ENCODE measurements at regions not wholly inside any gene's neighbourhood (a gene's known extent, or its start where the extent isn't known, plus 50 kb on each side); places are given as distances from the start of the nearest gene placed in this dataset.

DNA sequence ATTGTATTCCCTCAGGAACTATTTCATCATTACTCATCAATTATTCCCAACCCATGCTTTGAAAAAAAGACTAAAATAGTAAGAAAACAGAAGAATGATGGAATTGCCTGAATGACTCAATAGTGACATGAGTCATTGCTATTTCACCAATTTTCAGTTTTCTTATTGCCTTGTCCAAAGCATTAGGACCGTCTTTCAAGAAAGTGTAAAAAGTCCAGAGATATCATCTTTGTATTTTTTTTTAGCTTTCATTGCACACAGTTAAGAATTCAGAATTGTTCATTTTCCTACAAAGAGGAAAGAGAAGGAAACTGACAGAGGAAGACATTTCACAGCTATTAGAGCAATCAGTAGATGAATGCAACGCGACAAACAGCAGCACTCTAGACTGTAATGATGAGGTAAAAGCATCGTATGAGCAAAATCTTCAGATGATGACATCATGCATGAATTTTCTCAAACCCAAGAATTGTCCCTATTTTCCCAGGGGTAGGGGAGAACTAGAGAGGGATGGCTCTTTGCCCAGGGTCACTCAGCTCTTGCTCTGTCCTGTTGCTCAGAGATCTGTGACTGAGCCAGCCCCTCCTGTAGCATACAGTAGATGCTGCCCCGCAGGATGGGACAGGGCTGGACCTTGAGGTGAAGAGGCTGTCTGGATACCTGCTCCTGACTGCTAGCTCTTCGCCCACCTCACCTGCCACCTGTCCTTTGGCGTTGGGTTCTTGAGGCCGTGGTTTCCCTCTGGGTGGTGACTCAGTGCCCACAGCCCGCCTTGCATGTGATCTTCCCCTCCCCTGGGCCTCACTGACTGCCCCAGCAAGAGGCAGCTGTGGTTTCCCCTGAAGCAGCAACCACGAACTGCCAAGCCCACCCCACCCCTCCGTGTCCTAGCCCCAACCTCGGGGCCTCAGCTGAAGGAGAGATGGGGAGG, 84.8 kb downstream of the PPCDC start (continued):
- no peak for TF ChIP-seq HOXD13 (CRISPR knock-in tag; IDR thresholded peaks at IDR 0.05; ENCODE audit: borderline replicate concordance)
- TF ChIP-seq, protein P1, sequence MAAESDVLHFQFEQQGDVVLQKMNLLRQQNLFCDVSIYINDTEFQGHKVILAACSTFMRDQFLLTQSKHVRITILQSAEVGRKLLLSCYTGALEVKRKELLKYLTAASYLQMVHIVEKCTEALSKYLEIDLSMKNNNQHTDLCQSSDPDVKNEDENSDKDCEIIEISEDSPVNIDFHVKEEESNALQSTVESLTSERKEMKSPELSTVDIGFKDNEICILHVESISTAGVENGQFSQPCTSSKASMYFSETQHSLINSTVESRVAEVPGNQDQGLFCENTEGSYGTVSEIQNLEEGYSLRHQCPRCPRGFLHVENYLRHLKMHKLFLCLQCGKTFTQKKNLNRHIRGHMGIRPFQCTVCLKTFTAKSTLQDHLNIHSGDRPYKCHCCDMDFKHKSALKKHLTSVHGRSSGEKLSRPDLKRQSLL (tag by site-specific recombination; IDR thresholded peaks at IDR 0.05), result no peak
- TF ChIP-seq ZNF2 (tag by site-specific recombination; IDR thresholded peaks at IDR 0.05), result no peak
- TF ChIP-seq HOXC10 (CRISPR knock-in tag; IDR thresholded peaks at IDR 0.05), result no peak
- TF ChIP-seq ZNF596 (tag by site-specific recombination; IDR thresholded peaks at IDR 0.05), result no peak
- TF ChIP-seq ZNF121 (tag by site-specific recombination; IDR thresholded peaks at IDR 0.05), result no peak
- TF ChIP-seq ZNF394 (tag by site-specific recombination; IDR thresholded peaks at IDR 0.05; ENCODE audit: borderline replicate concordance), result no peak
- TF ChIP-seq ZNF140 (tag by site-specific recombination; IDR thresholded peaks at IDR 0.05), result no peak
- TF ChIP-seq ZBTB1 (tag by site-specific recombination; IDR thresholded peaks at IDR 0.05), result no peak
- peak; percentile 98 for TF ChIP-seq ZBTB48 (tag by site-specific recombination; IDR thresholded peaks at IDR 0.05)
- TF ChIP-seq ZFP37 (tag by site-specific recombination; IDR thresholded peaks at IDR 0.05), result no peak
- no peak for TF ChIP-seq ZNF19 (tag by site-specific recombination; IDR thresholded peaks at IDR 0.05; ENCODE audit: low read depth)
- no peak for TF ChIP-seq ZNF843 (tag by site-specific recombination; IDR thresholded peaks at IDR 0.05)
- TF ChIP-seq ZNF10 (tag by site-specific recombination; IDR thresholded peaks at IDR 0.05), result no peak
- TF ChIP-seq ZBTB7A (tag by site-specific recombination; IDR thresholded peaks at IDR 0.05; ENCODE audit: low read depth), result no peak
- TF ChIP-seq, protein P2, sequence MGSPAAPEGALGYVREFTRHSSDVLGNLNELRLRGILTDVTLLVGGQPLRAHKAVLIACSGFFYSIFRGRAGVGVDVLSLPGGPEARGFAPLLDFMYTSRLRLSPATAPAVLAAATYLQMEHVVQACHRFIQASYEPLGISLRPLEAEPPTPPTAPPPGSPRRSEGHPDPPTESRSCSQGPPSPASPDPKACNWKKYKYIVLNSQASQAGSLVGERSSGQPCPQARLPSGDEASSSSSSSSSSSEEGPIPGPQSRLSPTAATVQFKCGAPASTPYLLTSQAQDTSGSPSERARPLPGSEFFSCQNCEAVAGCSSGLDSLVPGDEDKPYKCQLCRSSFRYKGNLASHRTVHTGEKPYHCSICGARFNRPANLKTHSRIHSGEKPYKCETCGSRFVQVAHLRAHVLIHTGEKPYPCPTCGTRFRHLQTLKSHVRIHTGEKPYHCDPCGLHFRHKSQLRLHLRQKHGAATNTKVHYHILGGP (tag by site-specific recombination; IDR thresholded peaks at IDR 0.05), result no peak
- TF ChIP-seq ZNF169 (tag by site-specific recombination; IDR thresholded peaks at IDR 0.05), result no peak
- peak; percentile 65 for TF ChIP-seq SCRT2 (tag by site-specific recombination; IDR thresholded peaks at IDR 0.05)
- no peak for TF ChIP-seq ZNF211 (tag by site-specific recombination; IDR thresholded peaks at IDR 0.05; ENCODE audit: low read depth)
- TF ChIP-seq ZNF529 (tag by site-specific recombination; IDR thresholded peaks at IDR 0.05; ENCODE audit: insufficient replicate concordance), result no peak
- peak; percentile 63 for TF ChIP-seq PRDM1 (tag by site-specific recombination; IDR thresholded peaks at IDR 0.05)
- TF ChIP-seq SCRT1 (tag by site-specific recombination; IDR thresholded peaks at IDR 0.05; ENCODE audit: borderline replicate concordance), result no peak
- no peak for TF ChIP-seq FEZF1 (tag by site-specific recombination; IDR thresholded peaks at IDR 0.05)
- TF ChIP-seq, protein P3, sequence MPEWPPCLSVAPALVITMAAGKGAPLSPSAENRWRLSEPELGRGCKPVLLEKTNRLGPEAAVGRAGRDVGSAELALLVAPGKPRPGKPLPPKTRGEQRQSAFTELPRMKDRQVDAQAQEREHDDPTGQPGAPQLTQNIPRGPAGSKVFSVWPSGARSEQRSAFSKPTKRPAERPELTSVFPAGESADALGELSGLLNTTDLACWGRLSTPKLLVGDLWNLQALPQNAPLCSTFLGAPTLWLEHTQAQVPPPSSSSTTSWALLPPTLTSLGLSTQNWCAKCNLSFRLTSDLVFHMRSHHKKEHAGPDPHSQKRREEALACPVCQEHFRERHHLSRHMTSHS (tag by site-specific recombination; IDR thresholded peaks at IDR 0.05), result no peak
- 0 out of 2 replicates have a peak, but pooled peaks have one; percentile 17 for TF ChIP-seq ZFHX2 (tag by site-specific recombination; conservative IDR thresholded peaks at IDR 0.05)
- TF ChIP-seq, protein P4, sequence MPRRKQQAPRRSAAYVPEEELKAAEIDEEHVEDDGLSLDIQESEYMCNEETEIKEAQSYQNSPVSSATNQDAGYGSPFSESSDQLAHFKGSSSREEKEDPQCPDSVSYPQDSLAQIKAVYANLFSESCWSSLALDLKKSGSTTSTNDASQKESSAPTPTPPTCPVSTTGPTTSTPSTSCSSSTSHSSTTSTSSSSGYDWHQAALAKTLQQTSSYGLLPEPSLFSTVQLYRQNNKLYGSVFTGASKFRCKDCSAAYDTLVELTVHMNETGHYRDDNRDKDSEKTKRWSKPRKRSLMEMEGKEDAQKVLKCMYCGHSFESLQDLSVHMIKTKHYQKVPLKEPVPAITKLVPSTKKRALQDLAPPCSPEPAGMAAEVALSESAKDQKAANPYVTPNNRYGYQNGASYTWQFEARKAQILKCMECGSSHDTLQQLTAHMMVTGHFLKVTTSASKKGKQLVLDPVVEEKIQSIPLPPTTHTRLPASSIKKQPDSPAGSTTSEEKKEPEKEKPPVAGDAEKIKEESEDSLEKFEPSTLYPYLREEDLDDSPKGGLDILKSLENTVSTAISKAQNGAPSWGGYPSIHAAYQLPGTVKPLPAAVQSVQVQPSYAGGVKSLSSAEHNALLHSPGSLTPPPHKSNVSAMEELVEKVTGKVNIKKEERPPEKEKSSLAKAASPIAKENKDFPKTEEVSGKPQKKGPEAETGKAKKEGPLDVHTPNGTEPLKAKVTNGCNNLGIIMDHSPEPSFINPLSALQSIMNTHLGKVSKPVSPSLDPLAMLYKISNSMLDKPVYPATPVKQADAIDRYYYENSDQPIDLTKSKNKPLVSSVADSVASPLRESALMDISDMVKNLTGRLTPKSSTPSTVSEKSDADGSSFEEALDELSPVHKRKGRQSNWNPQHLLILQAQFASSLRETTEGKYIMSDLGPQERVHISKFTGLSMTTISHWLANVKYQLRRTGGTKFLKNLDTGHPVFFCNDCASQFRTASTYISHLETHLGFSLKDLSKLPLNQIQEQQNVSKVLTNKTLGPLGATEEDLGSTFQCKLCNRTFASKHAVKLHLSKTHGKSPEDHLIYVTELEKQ (tag by site-specific recombination; IDR thresholded peaks at IDR 0.05; ENCODE audit: borderline replicate concordance), result no peak
- TF ChIP-seq ZNF138 (tag by site-specific recombination; IDR thresholded peaks at IDR 0.05; ENCODE audit: borderline replicate concordance), result no peak
- TF ChIP-seq ZFP41 (tag by site-specific recombination; IDR thresholded peaks at IDR 0.05; ENCODE audit: borderline replicate concordance), result no peak
- TF ChIP-seq ZNF670 (tag by site-specific recombination; IDR thresholded peaks at IDR 0.05; ENCODE audit: low read depth), result no peak
- TF ChIP-seq SP2 (tag by site-specific recombination; IDR thresholded peaks at IDR 0.05), result no peak
- TF ChIP-seq, protein P5, sequence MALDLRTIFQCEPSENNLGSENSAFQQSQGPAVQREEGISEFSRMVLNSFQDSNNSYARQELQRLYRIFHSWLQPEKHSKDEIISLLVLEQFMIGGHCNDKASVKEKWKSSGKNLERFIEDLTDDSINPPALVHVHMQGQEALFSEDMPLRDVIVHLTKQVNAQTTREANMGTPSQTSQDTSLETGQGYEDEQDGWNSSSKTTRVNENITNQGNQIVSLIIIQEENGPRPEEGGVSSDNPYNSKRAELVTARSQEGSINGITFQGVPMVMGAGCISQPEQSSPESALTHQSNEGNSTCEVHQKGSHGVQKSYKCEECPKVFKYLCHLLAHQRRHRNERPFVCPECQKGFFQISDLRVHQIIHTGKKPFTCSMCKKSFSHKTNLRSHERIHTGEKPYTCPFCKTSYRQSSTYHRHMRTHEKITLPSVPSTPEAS (tag by site-specific recombination; IDR thresholded peaks at IDR 0.05), result no peak
- TF ChIP-seq ZSCAN16 (tag by site-specific recombination; IDR thresholded peaks at IDR 0.05), result no peak
